ENCODE measurements at regions not wholly inside any gene's neighbourhood (a gene's known extent, or its start where the extent isn't known, plus 50 kb on each side); places are given as distances from the start of the nearest gene placed in this dataset.

DNA sequence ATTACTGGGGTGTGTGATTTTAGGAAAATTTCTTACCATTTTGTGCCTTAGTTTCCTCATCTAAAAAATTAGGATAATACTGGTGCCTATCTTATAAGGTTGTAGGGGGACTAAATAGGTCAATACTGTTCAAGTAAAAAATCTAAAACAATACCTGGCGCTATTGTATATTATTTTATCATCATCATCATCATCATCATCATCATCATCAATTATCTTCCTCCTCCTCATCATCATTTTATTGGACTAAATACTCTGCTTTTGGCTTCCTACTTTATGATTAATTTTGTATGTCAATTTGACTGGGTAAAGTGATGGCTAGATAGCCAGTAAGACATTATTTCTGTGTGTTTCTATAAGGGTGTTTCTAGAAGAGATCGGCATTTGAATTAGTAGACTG, 435.5 kb downstream of the DHX35 start:
- no peak for DNase-seq (ENCODE audit: low read depth)

DNA sequence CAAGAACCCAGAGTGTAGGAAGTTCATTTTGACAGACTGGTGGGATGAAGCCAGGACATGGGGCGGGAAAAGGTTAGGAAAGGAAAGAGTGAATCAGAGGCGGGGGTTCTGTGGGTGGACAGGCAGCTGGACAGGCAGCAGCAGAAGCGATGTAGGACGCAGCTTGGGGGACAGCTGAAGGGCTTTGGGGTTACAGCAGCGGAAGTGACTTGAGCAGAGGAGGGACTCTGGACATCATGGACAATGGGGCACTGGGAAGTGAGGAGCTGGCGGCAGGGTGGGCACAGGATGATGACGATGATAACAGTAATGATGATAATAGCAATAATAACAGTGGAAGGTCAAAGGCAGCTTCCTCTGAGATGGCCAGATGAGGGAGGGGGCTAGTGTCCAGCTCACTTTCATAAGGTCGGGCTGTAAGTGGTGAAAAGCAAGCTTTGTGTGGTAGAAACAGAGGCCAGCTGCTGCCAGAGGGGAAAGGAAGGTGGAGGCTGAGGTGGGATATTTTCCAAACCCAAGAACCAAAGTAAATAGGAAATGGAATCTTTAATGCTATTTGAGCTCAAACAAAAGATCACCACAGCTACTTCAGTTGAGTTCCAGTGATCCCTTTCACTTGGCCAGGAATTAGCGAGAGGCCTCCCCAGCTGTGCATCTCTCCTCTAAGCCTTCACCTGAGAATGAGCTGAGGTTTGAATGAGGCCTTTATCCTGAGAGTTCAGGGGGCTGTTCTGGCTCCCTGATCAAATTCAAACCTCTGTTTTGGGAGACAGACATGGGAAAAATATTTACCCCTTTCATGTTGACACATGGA, 433.5 kb downstream of the DHX35 start:
- no peak for DNase-seq (ENCODE audit: low read depth)

GRCh38 chr20:39394461-39394860, 432.3 kb downstream of the DHX35 start:
- DNase-seq (ENCODE audit: low read depth) = no peak

DNA sequence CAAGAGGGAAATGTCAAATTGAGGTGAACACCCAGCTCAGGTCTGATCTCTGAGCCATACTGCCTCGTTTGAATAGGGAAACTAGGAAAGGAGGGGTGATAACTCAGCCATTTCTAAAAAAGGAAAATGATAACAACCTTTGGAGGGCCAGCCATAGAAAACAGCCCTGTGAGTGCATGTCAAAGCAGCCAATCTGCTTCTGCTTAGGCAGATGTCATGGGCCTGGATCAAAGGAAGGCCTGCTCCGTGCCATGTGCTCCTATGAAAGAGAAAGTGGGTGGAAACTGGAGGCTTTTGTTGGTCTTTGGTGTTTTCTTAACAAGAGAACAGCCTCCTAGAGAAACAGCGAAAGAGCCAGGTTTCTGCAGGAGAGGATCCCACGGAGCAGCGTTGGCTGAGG, 428.0 kb downstream of the DHX35 start:
- no peak for DNase-seq (ENCODE audit: low read depth)

DNA sequence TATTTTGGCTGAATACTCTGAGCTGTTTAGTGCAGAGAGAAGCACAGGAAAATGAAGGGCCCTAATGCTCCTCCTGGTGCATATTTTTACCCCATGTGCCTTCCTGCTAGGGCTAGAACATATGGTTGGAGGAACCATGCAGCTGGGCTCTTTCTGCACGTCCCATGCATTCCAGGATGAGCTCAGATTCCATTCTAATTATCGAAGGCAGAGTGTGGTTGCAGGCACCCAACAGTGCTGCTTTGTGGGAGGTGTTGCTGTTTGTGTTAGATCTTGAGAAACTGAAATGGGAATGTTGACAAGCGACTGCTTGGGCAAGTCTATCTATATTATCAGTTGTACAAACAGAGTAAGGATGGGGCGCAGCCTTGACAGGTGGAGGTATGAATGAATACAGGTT, 419.5 kb downstream of the DHX35 start:
- no peak for DNase-seq (ENCODE audit: low read depth)

DNA sequence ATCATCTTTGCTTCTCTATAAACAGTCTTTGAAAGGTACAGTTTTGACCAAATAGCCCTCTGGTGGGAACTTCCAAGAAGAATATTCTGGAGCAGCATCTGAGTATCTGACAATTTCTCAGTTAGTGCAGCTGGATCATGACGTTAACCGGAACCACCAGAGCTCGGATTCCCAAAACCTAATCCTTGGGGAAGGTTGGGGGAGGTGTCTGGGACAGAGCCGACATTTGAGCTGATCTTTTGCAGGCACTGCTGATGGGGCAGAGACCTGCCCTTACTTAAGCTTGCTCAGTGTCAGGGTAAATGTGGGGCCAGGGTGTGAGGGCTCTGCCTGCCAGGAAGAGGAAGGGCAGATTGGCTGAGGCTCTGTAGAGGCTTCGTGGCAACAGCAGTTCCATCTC, 416.6 kb downstream of the DHX35 start:
- no peak for DNase-seq (ENCODE audit: low read depth)

- no peak for DNase-seq (ENCODE audit: low read depth)
These were observed 414.6 kb downstream of the DHX35 start for GRCh38 chr20:39376788-39377187.

DNA sequence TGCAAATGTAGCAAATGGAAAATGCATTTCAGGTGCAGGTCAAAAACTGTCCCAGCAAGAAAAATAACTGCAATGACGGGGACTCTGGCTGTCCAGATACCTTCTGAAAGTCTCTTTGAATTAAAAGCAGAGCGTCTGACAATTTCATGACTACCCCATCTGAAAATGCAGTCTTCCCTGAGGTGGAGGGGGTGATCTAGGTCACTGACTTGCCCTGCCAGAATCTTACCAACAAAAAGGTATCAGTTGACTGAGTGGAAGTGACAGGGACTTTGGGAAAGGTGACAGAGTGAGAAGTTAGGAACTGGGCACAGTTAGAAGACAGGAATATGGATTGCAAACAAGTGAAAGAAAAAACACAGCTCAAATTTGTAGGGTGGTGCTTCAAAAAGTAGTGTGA, 402.2 kb downstream of the DHX35 start:
- DNase-seq (ENCODE audit: low read depth) = no peak

DNA sequence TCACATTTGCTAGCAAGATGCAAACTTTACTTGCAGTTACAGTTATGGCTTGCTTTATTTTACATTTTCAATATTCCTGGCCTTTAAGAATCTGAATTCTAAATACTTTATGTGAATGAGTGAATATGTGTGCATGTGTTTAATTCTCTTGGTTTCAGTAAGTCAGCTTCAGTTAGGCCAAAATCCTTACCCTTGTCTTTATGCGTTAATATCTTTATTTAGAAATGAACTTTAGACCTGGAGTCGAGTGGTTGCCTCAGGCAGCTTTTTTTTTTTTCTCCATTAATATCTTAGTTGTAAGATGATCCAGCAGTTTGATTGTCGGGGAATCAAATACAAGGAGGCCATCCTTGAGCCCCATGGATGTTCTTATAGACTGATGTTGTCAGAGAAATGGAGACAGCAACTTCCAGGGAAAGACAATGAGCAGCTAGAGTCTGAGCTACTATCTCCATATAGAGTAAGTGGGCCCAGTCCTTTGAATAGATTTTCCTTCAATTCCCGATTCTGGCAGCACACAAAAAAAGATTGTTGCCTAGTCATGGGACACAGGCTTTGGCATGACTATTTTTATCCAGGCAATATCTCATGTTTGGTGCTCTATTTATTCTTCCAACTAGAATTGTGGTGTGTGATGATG, 398.0 kb downstream of the DHX35 start:
- no peak for DNase-seq (ENCODE audit: low read depth)

GRCh38 chr20:39358052-39358451, 395.9 kb downstream of the DHX35 start:
- no peak for DNase-seq (ENCODE audit: low read depth)

- no peak for DNase-seq (ENCODE audit: low read depth)
These were observed 394.8 kb downstream of the DHX35 start for GRCh38 chr20:39356908-39357307.

DNA sequence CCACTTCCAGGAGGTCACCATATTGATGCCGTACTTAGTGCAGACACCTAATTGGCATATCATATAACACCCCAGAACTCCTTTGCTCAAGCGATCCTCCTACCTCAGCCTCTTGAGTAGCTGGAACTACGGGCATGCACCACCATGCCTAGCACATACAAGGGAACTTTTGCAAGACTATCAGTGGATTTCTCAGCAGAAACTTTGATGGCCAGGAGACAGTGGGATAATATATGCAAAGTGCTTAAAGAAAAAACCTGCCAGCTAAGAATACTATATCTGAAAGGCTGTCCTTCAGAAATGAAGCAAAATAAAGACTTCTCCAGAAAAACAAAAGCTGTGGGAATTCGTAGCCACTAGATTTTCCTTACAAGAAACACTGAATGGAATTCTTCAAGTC, 387.1 kb downstream of the DHX35 start:
- no peak for DNase-seq (ENCODE audit: low read depth)

DNA sequence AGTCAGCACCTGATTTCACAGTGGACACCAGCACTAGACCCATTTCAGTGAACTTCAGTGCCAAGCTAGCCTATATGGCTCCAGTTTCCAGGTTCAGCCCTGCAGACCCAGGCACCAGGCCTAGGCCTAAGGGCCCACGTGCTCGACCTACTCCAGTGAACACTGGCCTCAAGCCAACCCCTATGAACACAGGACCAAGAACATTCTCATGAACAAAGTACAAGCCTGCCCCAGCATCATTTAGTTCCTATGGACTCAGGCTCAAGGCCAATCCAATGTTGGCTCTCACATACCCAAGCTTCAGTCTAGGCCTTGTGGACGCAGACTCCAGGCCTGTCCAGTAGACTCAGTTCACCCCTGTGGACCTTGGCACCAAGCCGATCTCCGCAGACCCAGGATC, 385.5 kb downstream of the DHX35 start:
- no peak for DNase-seq (ENCODE audit: low read depth)

GRCh38 chr20:39342463-39342862, 380.3 kb downstream of the DHX35 start:
- DNase-seq (ENCODE audit: low read depth) = no peak

GRCh38 chr20:39338469-39339376, 376.6 kb downstream of the DHX35 start:
- peak; percentile 39 for DNase-seq (ENCODE audit: low read depth)

DNA sequence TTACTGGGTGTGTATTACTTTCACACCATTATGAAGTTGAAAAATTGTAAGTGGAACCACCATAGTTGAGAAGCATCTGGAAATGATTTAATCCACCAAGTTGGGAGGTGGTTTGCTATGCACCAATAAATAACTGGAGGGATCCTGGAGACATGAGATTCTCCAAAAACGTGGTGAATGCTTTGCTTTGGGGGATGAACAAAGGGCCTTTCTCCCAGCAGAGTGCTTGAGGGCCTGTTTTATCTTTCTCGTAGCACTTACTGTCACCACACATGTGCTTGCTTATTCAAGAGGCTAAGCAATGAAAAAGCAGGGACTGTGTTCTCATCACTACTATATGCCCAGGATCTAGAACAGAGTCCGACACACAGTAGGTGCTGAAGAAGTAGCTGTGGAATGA, 371.1 kb downstream of the DHX35 start:
- no peak for DNase-seq (ENCODE audit: low read depth)

DNA sequence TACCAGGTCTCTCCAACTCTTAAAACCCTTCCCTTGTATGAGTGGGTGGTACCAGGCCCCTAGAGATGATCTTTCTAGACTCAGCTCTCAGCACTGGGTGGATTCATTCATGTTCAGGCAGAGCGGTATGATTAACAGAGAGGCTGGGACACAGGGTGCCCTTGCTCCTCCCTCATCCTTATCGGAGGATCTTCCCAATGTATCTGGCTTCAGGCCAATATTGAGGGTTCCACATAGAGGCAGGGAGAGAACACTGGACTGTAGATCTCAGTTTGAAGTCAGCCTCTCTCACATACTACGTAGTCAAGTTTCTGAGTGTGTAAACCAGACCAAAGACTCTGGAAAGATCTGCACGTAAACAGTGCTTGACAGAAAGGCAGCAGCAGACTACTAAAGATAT, 366.2 kb downstream of the DHX35 start:
- no peak for DNase-seq (ENCODE audit: low read depth)

DNA sequence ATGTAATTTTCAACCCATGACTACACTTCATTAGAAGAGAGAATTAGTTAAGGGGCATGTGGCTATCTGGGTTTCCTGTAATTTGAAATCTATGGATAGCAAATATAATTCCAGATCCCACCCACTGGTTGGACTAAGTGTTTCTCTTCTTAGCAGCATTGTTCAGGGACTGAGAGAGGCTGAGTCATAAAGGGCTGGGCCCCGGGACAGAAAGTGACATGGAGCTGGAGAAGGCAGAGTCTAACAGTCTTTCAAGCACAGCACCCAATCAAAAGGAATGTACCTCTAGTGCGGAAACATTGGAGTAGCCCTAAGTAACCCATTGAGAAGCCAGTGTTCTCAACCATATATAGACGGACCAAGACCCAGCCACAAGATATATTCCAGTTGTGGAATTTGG, 363.9 kb downstream of the DHX35 start:
- DNase-seq (ENCODE audit: low read depth) = no peak

- no peak for DNase-seq (ENCODE audit: low read depth)
These were observed 356.8 kb downstream of the DHX35 start for GRCh38 chr20:39318911-39319310.

DNA sequence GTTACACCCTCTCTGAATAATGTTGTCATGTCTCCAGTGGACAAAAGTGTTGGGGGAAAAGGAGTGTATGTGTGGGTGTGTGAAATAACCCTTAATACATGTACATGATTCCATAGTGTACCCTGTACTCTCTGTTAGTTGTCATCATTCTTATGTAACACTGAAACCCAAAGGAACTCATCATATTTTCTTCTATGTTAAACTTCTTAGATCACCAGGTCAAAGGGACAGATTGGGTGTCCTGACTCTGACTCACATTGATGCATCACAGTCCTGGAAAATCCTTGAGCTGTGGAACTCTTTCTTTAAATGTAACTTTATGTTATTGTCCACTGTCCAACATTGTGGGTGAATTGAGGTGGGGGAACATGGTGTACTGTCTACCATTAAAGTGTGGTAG, 350.5 kb downstream of the DHX35 start:
- no peak for DNase-seq (ENCODE audit: low read depth)

DNA sequence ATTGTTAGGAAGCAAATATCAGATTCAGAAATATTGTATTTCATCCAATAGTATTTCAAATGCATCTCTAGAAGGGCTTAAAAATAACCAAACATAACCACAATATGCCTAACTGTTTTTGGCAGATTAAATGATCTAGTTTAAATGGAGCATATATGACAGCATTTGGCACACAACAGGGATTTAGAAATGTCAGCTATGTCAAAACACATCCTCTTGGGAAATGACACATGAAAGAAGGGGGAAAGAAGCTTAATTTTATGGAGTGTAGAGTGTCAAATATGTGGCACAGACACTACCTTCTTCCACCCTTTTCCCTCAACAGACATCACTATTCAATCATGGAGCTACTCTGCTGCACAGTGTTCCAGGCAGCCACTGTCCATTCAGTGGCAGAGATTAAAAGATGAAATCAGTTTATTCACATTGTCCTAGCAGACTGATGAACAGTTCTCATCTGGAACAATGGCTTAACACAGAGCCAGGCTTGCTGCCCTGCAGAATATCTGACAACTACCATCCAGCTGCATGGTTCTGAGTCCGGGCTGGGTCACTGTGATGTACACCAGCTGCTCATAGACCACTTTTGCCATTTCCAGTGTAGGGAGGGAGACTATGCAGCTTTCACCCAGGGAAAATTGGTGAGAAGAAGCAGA, 349.8 kb downstream of the DHX35 start:
- DNase-seq (ENCODE audit: low read depth) = no peak

DNA sequence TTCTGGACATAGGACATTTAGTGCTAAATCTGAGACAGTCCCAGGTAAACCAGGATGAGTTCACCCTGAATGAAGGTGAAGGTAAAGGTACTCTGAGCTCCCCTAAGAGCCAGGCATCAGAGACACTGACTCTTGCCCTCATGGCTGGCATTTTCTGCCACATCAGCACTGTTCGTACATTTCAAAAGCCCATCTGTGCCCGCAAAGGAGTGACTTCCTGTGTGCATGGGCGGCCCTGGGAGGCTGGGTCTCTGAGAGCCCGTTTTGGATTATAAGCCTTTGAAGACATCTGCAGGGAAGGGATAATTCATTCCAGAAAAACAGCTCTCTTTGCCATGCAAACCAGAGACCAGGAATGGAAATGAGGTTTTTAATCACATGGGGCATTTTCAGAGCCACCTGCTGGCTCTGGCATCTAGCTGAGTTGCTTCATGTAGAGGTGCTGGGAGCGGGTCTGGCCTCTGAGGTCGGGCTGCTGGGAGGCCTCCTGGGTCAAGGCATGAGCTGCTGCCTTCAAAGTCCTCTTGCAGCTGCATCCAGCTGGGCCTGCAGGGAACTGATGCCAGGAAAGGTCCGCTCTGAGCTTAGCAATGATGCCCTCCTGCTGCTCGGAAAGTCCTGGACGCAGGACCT, 348.3 kb downstream of the DHX35 start:
- no peak for DNase-seq (ENCODE audit: low read depth)

Data from stromal cell of bone marrow (primary cell).